NCI-H345 treated with DMSO at 0.1 percent for 48 hours (cell line): ENCODE measurements at regions not wholly inside any gene's neighbourhood (a gene's known extent, or its start where the extent isn't known, plus 50 kb on each side); places are given as distances from the start of the nearest gene placed in this dataset.

Experiments used
- DNase-seq: peaks from one replicate; lab custom pipeline; 2025; ENCODE audit not compliant: unreplicated experiment; lab: John Stamatoyannopoulos, UW

- DNase-seq: no peak
These were observed 61.8 kb upstream of the GJB5 start for GRCh38 chr1:34693081-34693480.

- no peak for DNase-seq
These were observed 60.5 kb upstream of the GJB5 start for GRCh38 chr1:34694383-34694782.

GRCh38 chr1:34695580-34695979 lies 59.3 kb upstream of the GJB5 start:
- DNase-seq: peak; percentile 65

GRCh38 chr1:34696230-34696629 lies 58.6 kb upstream of the GJB5 start:
- no peak for DNase-seq

- no peak for DNase-seq
These were observed 57.9 kb upstream of the GJB5 start for GRCh38 chr1:34696981-34697380.

GRCh38 chr1:34697818-34698217 lies 57.0 kb upstream of the GJB5 start:
- no peak for DNase-seq

- no peak for DNase-seq
These were observed 53.4 kb upstream of the GJB5 start for GRCh38 chr1:34701326-34702060.
